GM21576 (cell line): ENCODE measurements at regions not wholly inside any gene's neighbourhood (a gene's known extent, or its start where the extent isn't known, plus 50 kb on each side); places are given as distances from the start of the nearest gene placed in this dataset.
A peak's percentile ranks its signal among the peaks of the same experiment; 100 is the strongest.
"Not testable (repeated sequence)": the region's sequence is repeated elsewhere in the genome, so short reads cannot be mapped to it uniquely, and the experiment has no call there.

ENCODE experiments used
- ATAC-seq: cut with Tn5 transposase; IDR thresholded peaks from one replicate; pipeline ENCODE4 v1.9.1; 2021; ENCODE audit warnings: mild to moderate bottlenecking, moderate library complexity; ENCODE audit not compliant: unreplicated experiment

DNA sequence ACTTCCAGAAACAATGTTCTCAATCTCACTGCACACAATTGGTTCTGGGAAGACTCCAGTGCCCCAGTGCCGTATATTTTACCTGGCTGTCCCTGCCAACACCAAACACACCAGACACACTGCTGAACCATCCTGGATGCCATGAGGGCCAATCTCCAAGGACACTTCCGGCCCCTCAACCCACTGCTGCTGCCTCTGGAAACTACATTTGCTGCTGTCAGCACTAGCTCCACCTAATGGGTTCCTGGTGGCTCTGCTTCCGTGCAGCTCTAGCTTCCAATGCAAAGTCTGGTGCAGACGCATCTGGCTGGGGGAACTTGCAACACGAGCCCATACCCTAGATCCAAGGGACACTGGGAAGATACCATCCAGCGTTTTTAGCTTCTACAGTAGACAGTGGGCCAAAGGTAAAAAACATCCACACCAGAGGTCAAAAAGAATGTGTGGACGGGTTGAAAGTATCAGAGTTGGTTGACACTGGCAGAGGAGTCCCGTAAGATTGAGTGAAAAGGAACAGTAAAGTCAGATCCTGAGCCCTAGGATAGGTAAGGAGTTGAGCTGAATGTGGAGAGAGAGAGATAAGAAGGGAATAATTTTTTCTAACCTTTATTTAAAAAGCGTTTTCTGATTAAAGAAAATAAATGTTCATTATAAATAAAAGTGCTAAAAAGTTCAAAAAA is 99.7 kb upstream of the KIF2A start:
- ATAC-seq = no peak

DNA sequence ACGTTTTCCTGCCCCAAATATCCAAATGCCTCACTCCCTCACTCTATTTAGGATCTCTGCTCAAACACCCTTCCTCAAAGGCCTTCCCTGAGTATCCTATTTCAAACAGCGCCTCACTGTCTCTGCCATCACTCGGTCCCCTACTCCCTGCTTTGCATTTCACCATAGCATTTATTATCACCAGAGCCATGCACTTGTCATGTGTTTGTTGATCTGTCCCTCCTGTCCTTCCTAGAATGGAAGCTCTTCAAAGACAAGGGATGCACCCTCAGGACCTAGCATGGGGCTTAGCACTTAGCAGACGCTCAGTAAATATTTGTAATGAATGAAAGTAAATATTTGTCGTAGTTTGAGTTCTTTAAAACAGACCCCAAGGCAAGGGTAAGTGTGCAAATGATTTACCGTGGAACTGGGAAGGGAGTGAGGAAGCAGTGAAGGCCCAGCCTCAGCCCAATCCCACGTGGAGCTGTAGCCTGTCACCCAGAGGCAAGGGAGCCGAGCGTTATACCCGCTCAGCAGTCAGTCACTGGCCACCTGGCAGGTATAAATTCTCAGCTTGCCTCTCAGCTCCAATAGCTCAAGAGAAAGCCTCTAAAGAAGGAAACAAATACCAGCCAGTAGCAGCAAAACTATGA is 97.7 kb upstream of the KIF2A start:
- ATAC-seq = no peak

DNA sequence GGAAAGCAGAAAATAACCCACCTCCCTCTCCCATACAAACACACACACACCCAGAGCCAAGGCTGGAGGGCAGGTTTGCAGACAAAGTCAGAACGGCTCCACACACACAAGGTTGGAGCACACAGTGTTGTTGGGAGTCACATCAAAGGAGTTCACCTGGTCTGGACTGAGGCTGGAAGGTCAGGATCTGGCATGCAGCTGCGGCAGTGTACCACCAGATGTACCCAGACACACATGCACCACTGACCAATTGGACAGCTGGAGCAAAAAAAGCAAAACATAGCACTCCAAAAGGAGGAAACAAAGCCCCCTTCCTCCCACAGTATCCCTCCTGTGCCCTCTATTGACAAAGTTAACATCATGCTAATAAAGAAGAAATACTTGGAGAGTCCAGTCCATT is 94.6 kb upstream of the KIF2A start:
- no peak for ATAC-seq

DNA sequence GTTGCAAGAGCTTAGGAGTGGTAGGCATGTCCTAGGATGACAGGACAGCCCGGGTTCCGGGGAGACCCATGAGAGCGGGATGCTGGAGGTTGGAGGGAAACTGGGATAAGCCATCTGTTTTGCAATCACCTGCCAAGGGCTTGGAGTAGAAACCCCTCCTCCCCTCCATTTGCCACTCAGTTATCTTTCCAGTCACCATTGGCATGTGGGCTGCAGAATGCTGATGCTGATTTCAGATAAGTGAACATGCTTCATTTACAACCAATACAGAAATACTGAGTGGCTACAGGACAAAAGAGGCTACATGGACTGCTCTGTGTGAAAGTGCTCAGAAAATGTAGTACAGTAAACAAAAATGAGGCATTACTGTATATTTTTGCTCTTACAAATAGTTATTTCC is 93.4 kb upstream of the KIF2A start:
- no peak for ATAC-seq

DNA sequence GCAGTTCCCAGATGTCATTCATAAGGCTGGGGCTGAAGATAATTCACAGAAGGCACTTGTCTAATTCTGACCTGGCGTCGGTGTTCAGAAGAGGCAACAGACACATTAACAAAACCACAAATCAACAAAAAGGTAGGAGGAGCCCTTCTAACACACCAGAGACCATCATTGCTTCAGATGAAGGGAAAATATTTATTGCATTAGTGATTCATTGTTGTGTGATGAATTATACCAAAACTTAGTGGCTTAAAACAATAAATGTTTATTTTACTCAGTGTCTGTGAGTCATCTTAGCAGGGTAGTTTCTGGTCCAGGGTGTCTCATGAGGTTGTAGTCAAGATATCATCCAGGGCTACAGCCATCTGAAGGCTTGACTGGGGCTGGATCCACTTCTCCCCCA is 91.3 kb upstream of the KIF2A start:
- ATAC-seq = no peak

DNA sequence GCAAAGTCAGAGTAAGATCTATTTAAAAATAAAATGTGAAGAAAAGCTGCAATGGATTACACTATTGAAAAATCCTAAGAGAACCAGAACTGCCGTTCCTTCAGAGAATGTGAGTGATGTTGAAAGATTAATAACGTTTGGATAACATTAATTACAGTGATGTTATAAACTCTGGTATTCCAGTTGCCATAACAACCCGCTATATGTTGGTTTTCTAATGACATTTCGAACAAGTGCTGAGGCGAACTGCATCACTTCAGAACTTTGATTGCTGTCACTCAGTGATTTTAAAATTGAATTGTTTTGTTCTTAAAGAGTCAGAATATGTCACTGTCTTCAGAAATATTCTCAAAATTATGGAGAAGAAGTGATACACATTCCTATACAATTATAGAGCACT is 89.4 kb upstream of the KIF2A start:
- ATAC-seq = not testable (repeated sequence)

DNA sequence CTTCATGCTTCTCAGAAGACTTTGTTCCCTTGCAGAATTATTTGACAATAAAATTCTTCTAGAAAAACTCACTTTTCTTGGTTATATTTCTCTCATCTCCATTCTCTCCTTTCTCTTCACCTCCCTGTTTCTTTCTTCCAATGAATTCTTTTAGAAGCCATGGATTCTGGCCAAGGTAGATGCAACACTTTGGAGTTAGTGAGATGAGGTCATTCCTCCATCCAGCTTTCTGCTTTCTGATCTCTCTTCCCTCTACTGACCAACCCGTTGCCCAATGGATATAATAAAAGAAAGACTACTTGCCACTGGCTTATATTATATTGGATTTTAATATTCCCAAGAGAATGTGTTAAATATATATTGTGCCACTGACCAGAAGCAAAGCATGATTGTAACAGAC is 88.9 kb upstream of the KIF2A start:
- not testable (repeated sequence) for ATAC-seq

DNA sequence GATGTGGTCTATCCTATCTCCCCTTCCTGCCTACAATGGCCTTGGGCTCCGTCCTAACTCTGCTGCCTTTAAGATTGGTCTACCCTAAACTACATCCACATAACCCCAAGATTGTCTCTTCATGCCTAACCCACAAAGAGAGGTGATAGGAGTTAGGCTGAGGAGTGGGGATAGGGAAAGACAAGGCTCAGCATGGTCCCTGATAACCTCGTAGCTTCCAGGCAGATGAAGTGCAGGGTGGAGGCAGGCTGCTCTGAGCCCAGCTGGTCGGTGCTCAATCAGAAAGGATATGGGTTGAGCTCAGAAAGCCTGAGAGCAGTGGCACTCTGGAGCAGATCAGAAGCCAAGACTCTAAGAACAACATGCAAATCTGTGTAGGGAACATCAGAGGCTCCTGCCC is 87.1 kb upstream of the KIF2A start:
- not testable (repeated sequence) for ATAC-seq

DNA sequence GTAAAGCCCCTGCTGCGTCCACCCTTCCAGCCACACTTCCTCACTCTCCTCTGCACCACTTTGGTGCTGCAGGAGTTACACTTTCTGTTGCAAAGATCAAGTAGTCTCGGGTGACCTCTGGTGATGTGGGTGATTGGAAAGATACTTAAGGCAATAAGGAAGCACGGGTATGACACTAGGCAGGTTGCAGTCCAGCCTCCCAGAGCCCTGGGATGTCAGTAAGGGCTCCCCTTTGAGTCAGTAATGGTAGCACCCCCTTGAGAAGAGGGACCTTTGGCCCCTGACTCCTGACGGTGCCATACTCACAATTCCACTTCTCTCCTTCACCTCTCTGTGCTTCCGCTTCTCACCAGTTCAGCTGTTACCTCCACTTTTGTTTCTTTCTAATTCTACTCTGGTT is 84.1 kb upstream of the KIF2A start:
- ATAC-seq = not testable (repeated sequence)

DNA sequence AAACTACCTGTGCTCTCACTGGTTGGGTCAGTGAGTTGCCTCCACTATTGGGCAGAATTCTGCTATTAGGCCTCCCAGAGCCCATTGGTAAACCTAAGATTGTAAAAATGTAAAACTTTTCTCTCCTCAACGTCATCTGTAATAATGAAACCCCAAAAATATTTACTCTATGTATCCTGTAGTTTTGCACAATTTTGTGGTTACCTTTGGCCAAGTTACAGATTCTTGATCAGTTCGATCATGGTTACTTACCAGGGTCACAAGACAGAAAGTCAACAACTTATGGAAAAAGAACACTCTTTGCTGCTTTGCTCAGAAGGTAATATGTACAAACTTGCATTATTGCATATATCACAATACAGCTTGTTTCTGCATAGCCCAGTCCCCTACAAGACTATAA is 83.7 kb upstream of the KIF2A start:
- ATAC-seq = not testable (repeated sequence)

DNA sequence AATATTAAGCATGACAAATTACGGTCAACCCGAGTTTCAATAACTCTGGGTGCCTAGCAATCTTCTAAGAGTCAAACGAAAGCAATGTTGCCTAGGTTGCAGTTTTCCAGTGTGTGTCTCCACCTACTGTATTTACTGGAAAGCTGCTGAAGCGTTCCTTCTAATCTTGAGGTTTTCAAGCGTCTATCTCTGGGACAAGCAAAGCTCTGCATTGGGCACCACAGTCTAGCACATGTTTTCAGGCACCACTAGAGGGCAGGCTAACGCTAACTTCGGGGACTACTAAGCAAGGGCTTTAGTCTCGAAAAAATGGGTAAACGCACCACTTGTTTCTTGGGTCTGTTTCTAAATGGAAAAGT is 82.7 kb upstream of the KIF2A start:
- peak; percentile 89 for ATAC-seq

DNA sequence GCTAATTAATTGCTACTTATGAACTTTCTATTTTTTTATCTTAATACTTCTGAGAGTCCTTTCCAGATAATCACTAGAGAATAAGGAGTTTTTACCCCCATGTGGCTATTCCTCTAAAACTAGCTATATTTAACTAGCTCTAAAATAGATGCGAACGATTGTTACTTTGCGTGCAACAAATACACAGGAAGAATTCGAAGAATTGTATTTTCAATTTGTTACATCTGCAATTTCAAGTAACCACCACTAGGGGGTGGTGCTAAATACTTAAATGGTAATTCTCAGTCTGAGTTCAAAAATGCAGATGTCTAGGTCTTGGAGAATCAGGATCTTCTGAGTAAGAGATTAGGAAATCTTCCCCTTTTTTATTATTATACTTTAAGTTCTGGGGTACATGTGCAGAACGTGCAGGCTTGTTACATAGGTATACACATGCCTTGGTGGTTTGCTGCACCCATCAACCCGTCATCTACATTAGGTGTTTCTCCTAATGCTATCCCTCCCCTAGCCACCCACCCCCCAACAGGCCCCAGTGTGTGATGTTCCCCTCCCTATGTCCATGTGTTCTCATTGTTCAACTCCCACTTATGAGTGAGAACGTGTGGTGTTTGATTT is 80.9 kb upstream of the KIF2A start:
- not testable (repeated sequence) for ATAC-seq

DNA sequence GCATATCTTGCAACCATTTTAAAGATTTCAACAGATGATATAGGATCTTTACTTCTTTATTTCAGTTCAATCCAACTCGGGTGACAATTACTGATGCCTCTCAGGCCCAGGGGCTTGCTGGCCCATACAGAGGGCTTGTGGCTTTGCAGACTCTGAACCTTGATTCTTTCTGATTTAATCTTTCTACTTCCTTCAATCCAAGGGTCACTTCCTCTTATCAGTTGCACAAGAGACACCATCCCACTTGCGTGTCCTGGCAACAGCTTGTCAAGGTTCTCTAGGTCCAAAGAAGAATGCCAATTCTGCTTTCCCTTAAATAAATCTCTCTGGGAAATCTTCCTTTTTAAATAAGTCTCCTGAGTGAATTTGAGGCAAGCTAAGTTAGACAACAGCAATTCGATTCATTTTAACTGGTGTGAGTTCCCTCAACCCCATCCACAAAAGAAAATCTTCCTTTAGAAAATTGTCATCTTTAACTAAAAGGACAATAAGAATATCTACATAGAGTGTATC is 75.1 kb upstream of the KIF2A start:
- ATAC-seq = not testable (repeated sequence)

DNA sequence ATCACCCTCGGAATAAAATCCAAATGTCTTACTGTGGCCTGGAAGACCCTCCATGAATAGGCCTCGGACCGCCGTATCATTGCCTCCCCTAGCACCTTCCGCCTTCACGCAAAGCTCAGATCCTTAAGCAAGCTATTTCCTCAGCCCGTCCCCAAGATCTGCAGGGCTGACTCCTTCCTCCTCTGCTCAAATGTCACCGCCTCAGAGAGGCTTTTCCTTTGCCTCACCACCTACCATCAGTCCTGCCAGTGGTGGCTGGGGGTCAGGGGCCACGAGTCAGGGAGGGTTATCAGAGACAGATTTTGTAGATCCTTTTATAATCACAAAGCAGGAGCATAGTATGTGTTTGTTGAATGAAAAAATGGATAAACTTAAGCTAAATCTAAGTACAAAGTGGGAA is 74.4 kb upstream of the KIF2A start:
- no peak for ATAC-seq

DNA sequence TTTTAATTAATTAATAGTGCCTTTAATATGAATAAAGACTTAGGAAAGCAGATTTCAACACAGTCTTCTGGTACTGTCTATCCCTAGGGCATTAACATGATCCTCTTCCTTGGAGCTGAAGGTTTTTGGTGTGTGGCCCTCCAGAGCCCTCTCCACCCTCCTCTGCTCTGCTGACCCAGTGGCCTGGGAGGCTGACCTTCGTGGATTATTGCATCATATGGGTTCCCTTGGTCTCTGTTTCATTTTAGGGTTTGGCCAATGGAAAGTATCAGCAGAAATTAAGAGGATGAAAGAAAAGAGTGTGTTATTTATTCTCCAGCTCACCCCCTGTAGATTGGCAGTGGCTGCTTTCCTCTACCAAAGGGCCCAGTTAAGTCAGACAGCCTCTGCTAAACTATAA is 73.8 kb upstream of the KIF2A start:
- not testable (repeated sequence) for ATAC-seq

DNA sequence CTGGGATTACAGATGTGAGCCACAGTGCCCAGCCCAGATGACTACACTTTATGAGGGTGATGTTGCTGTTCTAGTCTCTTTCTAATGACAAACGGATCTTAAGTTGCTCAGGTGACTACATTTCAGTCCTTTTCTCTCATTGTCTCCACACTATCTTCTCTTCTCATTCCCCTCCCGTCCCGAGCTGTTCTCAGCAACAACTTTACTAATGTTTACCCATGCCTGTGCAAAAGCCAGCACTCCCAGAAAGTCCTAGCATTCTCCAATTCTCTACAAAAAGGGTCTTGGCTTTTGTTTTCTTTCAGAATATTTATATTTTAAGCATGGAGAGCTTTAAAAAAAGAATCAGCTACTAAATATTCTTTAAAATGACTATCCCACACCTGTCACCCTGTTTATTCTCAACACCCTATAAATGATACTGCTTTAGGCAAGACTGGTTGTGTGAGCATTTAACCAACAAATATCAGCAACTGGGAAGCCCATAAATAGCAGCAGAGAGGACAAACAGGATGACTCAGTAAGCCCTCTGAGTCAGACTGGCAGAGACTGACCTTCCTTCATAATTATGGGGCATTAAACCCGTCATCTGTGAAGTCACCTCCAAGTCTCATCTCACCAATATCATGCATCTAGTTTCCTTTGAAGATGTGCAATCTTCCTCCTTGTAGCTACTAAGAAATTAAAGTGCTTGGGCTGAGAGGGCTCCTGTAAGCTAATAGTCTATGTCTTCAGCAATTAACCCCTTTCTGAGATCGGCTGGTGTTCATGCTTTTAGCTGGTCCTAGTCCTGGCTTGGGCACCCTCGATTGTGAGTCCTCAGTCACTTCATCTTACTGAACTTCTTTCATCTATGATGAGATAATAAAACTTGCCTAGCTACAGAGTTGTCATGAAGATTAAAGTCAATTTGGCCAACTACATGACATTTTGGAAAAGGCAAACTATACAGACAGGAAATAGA is 72.6 kb upstream of the KIF2A start:
- peak; percentile 48 for ATAC-seq

DNA sequence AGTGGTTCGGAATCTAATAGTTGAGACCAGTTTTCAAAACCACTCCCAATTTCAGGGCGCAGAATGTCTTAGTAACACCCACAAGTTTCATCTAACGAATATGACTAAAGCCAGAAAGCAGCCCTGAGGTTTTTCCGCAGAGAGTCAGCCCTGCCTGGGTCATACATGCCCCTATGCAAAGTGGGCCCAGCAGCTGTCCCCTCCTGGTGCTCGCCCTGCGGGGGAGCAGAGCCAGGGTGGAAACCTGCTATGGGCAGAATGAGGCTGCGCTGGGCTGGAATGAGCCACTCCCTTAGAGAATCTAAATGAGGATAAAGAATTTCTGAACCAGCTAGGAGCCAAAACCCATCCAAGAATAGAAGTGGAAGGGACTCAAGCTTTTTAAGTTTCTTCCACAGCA is 69.4 kb upstream of the KIF2A start:
- peak; percentile 58 for ATAC-seq

DNA sequence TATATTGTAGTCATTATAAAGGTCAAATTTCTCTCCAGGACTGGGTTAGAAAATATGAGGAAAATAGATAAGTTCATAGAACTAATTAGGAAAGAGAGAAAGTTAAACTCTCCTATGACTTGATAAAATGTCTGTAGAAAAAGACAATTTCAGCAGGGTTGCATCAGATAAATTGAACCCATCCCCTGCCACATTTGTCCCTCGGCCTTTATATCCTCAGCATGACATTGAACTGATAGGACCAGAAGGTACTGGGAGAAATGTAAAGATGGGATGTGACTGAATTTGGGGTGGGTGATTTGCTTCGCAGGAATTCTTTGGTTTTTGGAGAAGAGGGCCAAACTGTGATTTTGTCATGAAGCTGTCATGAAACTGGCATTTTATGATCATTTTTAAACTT is 68.1 kb upstream of the KIF2A start:
- not testable (repeated sequence) for ATAC-seq

DNA sequence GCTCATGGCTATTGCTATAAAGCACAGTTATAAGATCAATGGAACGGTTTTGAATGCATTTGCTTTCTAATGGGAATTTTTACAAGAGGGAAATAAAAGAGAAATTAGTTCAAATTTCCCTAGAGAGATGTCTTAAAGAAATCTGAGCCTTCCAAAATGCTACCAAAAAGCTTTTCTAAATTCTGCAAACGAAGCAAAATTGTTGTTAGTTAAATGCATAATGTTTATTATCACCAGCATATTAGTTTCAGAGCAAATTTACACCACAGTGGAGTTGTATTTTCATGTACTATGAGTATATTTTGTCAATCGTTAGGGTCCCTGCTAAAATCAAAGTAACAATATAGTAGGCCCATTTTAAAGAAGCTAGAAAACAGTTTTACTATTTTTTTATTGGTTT is 67.4 kb upstream of the KIF2A start:
- not testable (repeated sequence) for ATAC-seq

DNA sequence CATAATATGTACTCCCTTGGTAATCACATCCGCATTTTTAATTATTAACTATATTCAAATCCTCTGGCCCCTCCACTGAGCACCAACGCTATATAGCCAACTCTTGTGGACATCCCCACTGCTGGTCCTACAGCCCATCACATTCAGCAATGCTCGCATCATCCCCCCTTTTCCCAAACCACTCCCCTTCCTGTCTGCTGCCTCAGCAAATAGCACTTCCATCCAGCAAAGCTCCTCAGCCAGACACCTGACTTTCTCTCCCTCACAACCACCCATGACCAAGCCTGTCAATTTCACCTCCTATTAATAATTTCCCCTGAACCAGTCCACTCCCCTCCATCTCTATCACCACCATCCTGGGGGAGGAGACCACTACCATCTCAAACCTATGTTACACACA is 65.5 kb upstream of the KIF2A start:
- ATAC-seq = not testable (repeated sequence)

DNA sequence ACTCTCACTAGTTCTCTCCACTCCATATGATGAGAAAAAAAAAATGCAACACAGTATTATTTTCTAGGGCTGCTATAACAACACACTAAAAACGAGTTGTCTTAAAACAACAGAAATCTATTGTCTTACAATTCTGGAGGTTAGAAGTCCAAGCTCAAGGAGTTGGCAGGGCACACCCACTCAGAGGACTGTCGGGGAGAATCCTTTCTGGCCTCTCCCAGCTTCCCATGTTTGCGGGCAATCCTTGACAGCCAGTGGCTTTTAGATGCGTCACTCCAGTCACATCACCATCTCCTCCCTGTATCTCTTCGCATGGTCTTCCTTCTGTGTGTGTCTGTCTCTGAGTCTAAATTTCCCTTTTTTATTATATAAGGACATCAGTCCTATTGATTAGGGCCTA is 64.0 kb upstream of the KIF2A start:
- ATAC-seq = not testable (repeated sequence)
